Trophoblast cell (in vitro differentiated cells and primary cell): ENCODE measurements at regions not wholly inside any gene's neighbourhood (a gene's known extent, or its start where the extent isn't known, plus 50 kb on each side); places are given as distances from the start of the nearest gene placed in this dataset.
A peak's percentile ranks its signal among the peaks of the same experiment; 100 is the strongest.

ENCODE experiments used
- DNase-seq, 2 donors: peaks; one replicate each; pipeline ENCODE4 v3.0.0-alpha.2; 2016
- H2AFZ ChIP-seq: 2 replicates; pipeline ENCODE4 v1.6.1; 2013; ENCODE audit warnings: low read length, moderate library complexity, mild to moderate bottlenecking; ENCODE audit not compliant: insufficient read depth, poor library complexity
- H2AK5ac ChIP-seq: 2 replicates; pipeline ENCODE4 v1.6.1; 2013; ENCODE audit warnings: mild to moderate bottlenecking, low read length
- H2BK120ac ChIP-seq: 2 replicates; pipeline ENCODE4 v1.6.1; 2013; ENCODE audit warnings: low read length, mild to moderate bottlenecking, moderate library complexity; ENCODE audit not compliant: insufficient read depth, poor library complexity
- H2BK12ac ChIP-seq: 2 replicates; pipeline ENCODE4 v1.6.1; 2013; ENCODE audit warnings: mild to moderate bottlenecking, low read length, moderate library complexity
- H2BK5ac ChIP-seq: 2 replicates; pipeline ENCODE4 v1.6.1; 2013; ENCODE audit warnings: low read length, low read depth, moderate library complexity, mild to moderate bottlenecking; ENCODE audit not compliant: poor library complexity
- H3K14ac ChIP-seq: 2 replicates; pipeline ENCODE4 v1.6.1; 2013; ENCODE audit warnings: mild to moderate bottlenecking, low read length
- H3K18ac ChIP-seq: 2 replicates; pipeline ENCODE4 v1.6.1; 2013; ENCODE audit warnings: mild to moderate bottlenecking, low read length
- H3K23ac ChIP-seq: 2 replicates; pipeline ENCODE4 v1.6.1; 2013; ENCODE audit warnings: low read length
- H3K27ac ChIP-seq: 2 replicates; pipeline ENCODE4 v1.5.1; 2013; ENCODE audit warnings: low read depth, mild to moderate bottlenecking, inconsistent platforms, low read length, moderate library complexity
- H3K27me3 ChIP-seq: 2 replicates; pipeline ENCODE4 v1.6.1; 2013; ENCODE audit warnings: inconsistent platforms, mild to moderate bottlenecking, low read length, moderate library complexity; ENCODE audit not compliant: insufficient read depth
- H3K36me3 ChIP-seq, 2 experiments: 1 replicate in 1 of 2; 2 replicates in 1 of 2; pipeline ENCODE4 v1.6.1; 2013; ENCODE audit warnings: low read length in 2 of 2, mild to moderate bottlenecking in 2 of 2, moderate library complexity in 1 of 2; ENCODE audit not compliant: insufficient read depth in 2 of 2, control insufficient read depth in 1 of 2
- H3K4ac ChIP-seq: 2 replicates; pipeline ENCODE4 v1.6.1; 2013; ENCODE audit warnings: low read depth, mild to moderate bottlenecking, low read length, moderate library complexity
- H3K4me1 ChIP-seq, 2 experiments: 1 replicate in 1 of 2; 2 replicates in 1 of 2; pipeline ENCODE4 v1.6.1; 2013; ENCODE audit warnings: low read length in 2 of 2, mild to moderate bottlenecking in 2 of 2, moderate library complexity in 1 of 2; ENCODE audit not compliant: insufficient read depth in 2 of 2, control insufficient read depth in 1 of 2
- H3K4me2 ChIP-seq: 2 replicates; pipeline ENCODE4 v1.6.1; 2013; ENCODE audit warnings: inconsistent platforms, mild to moderate bottlenecking, low read length, moderate library complexity
- H3K4me3 ChIP-seq: 2 replicates; pipeline ENCODE4 v1.5.1; 2013; ENCODE audit warnings: mild to moderate bottlenecking, low read depth, low read length, inconsistent platforms
- H3K79me1 ChIP-seq: one replicate; pipeline ENCODE4 v1.6.1; 2013; ENCODE audit warnings: low read length
- H3K79me2 ChIP-seq: 2 replicates; pipeline ENCODE4 v1.6.1; 2013; ENCODE audit warnings: low read length, mild to moderate bottlenecking; ENCODE audit not compliant: control insufficient read depth, insufficient read depth, poor library complexity
- H3K9ac ChIP-seq: 2 replicates; pipeline ENCODE4 v1.6.1; 2013; ENCODE audit warnings: mild to moderate bottlenecking, low read length
- H3K9me3 ChIP-seq: 2 replicates; pipeline ENCODE4 v1.6.1; 2013; ENCODE audit warnings: low read depth, mild to moderate bottlenecking, control low read depth, inconsistent platforms, low read length; ENCODE audit not compliant: insufficient read depth
- H4K12ac ChIP-seq: 2 replicates; pipeline ENCODE4 v1.6.1; 2013; ENCODE audit warnings: low read depth, mild to moderate bottlenecking, low read length, moderate library complexity
- H4K8ac ChIP-seq: 2 replicates; pipeline ENCODE4 v1.6.1; 2013; ENCODE audit warnings: low read depth, mild to moderate bottlenecking, low read length, moderate library complexity
- H4K91ac ChIP-seq: one replicate; pipeline ENCODE4 v1.6.1; 2013; ENCODE audit warnings: low read depth, mild to moderate bottlenecking, low read length, moderate library complexity
- WGBS: extraction: QIAGEN DNeasy Blood & Tissue Kit; methylation state at CpG from one replicate; pipeline ENCODE4 v1.1.7; 2013; ENCODE audit warnings: missing lambda C conversion rate; ENCODE audit not compliant: insufficient read length, insufficient coverage; ENCODE audit errors: extremely low coverage; 5-methylcytosine and 5-hydroxymethylcytosine counted together

DNA sequence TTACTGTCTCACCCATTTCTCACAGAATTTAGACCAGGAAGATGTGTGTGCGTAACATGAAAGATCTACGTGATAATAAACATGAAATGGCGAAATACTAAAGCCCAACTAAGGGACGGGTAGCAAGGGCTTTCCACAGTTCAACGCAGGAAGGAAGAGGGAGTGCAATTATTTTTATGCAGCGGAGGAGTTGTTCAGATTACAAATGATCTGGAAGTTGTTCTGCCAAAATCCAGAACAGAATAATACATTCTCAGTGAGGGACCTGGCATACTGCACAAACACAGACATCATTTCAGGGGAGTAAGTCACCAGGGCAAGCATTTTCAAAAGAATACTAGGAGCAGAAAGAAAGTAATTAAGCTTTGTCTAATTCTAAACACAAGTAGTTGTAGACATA lies 133.6 kb upstream of the RAP2B start:
- H2BK12ac ChIP-seq, result no peak overlapping the region
- no peak overlapping the region for H2AFZ ChIP-seq
- H2BK5ac ChIP-seq, result no peak overlapping the region
- no peak overlapping the region for H4K12ac ChIP-seq
- H3K4me3 ChIP-seq, result no peak overlapping the region
- no peak overlapping the region for H3K23ac ChIP-seq
- no peaks in the 10 kb centered on the region for H3K36me3 ChIP-seq
- H4K91ac ChIP-seq, result no peak overlapping the region
- no peak overlapping the region for H3K4ac ChIP-seq
- no peak overlapping the region for H3K14ac ChIP-seq
- WGBS, result no CpG with 5 or more reads among the region's 6 CpGs
- H3K79me2 ChIP-seq, result no peaks in the 10 kb centered on the region
- H3K79me1 ChIP-seq, result no peaks in the 10 kb centered on the region
- H3K9me3 ChIP-seq, result no peaks in the 10 kb centered on the region
- no peak overlapping the region for H3K27ac ChIP-seq
- H2AK5ac ChIP-seq, result no peak overlapping the region
- H3K4me1 ChIP-seq, result no peaks in the 10 kb centered on the region
- peak in 1 of 2 donors; percentile 57 for DNase-seq
- H2BK120ac ChIP-seq, result no peak overlapping the region
- no peak overlapping the region for H3K9ac ChIP-seq
- no peak overlapping the region for H3K4me2 ChIP-seq
- no peaks in the 10 kb centered on the region for H3K27me3 ChIP-seq
- H4K8ac ChIP-seq, result no peak overlapping the region
- H3K18ac ChIP-seq, result no peak overlapping the region

DNA sequence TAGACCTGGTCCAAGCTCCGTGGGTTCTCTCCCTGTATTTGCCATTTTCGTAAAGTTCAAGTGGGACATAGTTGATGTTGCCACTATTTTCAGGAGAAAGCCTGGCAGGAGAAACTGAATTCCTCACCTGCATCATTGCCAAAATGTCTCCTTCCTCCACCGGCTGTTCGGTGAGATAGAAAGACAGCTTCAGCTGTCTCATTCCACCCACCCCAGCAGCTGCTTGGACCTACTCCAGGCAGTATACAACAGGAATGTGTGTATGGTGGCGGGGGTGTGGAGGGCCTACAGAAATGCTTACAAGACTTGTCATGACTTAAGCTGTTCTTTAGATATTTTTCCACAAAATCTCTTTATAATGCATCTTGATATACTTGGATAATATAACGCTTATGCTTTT lies 132.7 kb upstream of the RAP2B start:
- DNase-seq, result peak; percentile 53 to 67
- H3K18ac ChIP-seq, result no peak overlapping the region
- no peak overlapping the region for H3K4ac ChIP-seq
- H4K8ac ChIP-seq, result no peak overlapping the region
- H2AFZ ChIP-seq, result no peak overlapping the region
- H3K36me3 ChIP-seq, result no peaks in the 10 kb centered on the region
- no peak overlapping the region for H2BK120ac ChIP-seq
- H3K9me3 ChIP-seq, result no peaks in the 10 kb centered on the region
- no peaks in the 10 kb centered on the region for H3K27me3 ChIP-seq
- H2BK12ac ChIP-seq, result no peak overlapping the region
- WGBS, result no CpG with 5 or more reads among the region's 6 CpGs
- no peak overlapping the region for H4K12ac ChIP-seq
- no peak overlapping the region for H4K91ac ChIP-seq
- no peaks in the 10 kb centered on the region for H3K79me1 ChIP-seq
- no peak overlapping the region for H3K23ac ChIP-seq
- no peaks in the 10 kb centered on the region for H3K4me1 ChIP-seq
- no peak overlapping the region for H3K27ac ChIP-seq
- H2AK5ac ChIP-seq, result no peak overlapping the region
- no peak overlapping the region for H3K14ac ChIP-seq
- H3K79me2 ChIP-seq, result no peaks in the 10 kb centered on the region
- H3K4me2 ChIP-seq, result no peak overlapping the region
- no peak overlapping the region for H3K4me3 ChIP-seq
- H3K9ac ChIP-seq, result no peak overlapping the region
- H2BK5ac ChIP-seq, result no peak overlapping the region

DNA sequence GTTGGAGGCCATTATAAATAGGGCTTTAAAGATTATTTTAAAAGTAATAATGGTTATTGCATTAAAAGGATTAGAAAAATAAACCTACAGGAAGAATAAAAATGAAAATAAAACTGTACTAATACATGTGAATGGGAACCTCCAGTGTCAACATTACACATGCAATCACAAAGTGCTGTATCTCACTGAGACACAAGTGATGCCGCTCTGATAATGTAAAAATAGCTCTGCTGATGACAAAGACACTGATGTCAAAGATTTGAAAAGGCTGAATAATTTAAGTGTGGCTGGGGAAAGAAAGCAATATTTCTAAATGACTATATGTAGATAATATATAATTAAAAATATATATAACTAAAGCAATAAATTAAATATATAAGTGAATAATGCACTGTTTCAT lies 129.1 kb upstream of the RAP2B start:
- no peak overlapping the region for H4K8ac ChIP-seq
- H3K4me1 ChIP-seq, result no peaks in the 10 kb centered on the region
- no peak overlapping the region for H2BK12ac ChIP-seq
- no peak overlapping the region for H3K4me3 ChIP-seq
- H4K91ac ChIP-seq, result no peak overlapping the region
- no peak overlapping the region for H3K9ac ChIP-seq
- DNase-seq, result no peak
- H3K4me2 ChIP-seq, result no peak overlapping the region
- H3K18ac ChIP-seq, result no peak overlapping the region
- H3K14ac ChIP-seq, result no peak overlapping the region
- H3K79me1 ChIP-seq, result no peaks in the 10 kb centered on the region
- no peak overlapping the region for H2BK120ac ChIP-seq
- H4K12ac ChIP-seq, result no peak overlapping the region
- no peaks in the 10 kb centered on the region for H3K36me3 ChIP-seq
- no peaks in the 10 kb centered on the region for H3K79me2 ChIP-seq
- H3K4ac ChIP-seq, result no peak overlapping the region
- no peak overlapping the region for H3K27ac ChIP-seq
- H2BK5ac ChIP-seq, result no peak overlapping the region
- no peaks in the 10 kb centered on the region for H3K27me3 ChIP-seq
- H3K23ac ChIP-seq, result no peak overlapping the region
- no CpG with 5 or more reads among the region's 1 CpG for WGBS
- no peak overlapping the region for H2AFZ ChIP-seq
- H2AK5ac ChIP-seq, result no peak overlapping the region
- no peaks in the 10 kb centered on the region for H3K9me3 ChIP-seq

DNA sequence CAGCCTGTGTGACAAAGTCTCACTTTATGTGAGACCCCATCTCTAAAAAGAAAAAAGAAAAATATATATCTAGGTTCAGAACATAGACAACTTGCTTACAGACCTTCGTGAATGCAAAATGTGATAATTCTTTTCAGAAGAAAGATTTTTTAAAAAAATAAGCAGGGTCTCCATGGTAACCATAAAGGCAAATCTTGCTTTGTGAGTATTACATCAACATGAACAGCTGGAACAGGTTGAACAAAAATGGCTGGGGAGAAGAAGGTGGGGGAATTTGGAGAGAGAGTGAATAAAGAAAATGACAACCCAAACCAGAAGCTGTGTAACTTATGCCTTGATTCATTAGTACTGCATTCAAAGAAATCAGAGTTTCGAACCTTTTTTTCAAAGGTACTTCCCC lies 125.2 kb upstream of the RAP2B start:
- H3K4ac ChIP-seq, result no peak overlapping the region
- H3K4me3 ChIP-seq, result no peak overlapping the region
- H2AFZ ChIP-seq, result no peak overlapping the region
- H3K9ac ChIP-seq, result no peak overlapping the region
- no peaks in the 10 kb centered on the region for H3K9me3 ChIP-seq
- no peak for DNase-seq
- no peak overlapping the region for H2BK12ac ChIP-seq
- H3K23ac ChIP-seq, result no peak overlapping the region
- no peaks in the 10 kb centered on the region for H3K36me3 ChIP-seq
- no peak overlapping the region for H2BK5ac ChIP-seq
- H3K27me3 ChIP-seq, result no peaks in the 10 kb centered on the region
- no peak overlapping the region for H3K14ac ChIP-seq
- H3K79me1 ChIP-seq, result no peaks in the 10 kb centered on the region
- no peak overlapping the region for H2BK120ac ChIP-seq
- WGBS, result no CpG with 5 or more reads among the region's 2 CpGs
- H3K18ac ChIP-seq, result no peak overlapping the region
- H3K4me2 ChIP-seq, result no peak overlapping the region
- no peak overlapping the region for H2AK5ac ChIP-seq
- H3K27ac ChIP-seq, result no peak overlapping the region
- H3K4me1 ChIP-seq, result no peaks in the 10 kb centered on the region
- H4K91ac ChIP-seq, result no peak overlapping the region
- no peak overlapping the region for H4K12ac ChIP-seq
- H3K79me2 ChIP-seq, result no peaks in the 10 kb centered on the region
- no peak overlapping the region for H4K8ac ChIP-seq
